Osteocyte (in vitro differentiated cells): ENCODE measurements at regions not wholly inside any gene's neighbourhood (a gene's known extent, or its start where the extent isn't known, plus 50 kb on each side); places are given as distances from the start of the nearest gene placed in this dataset.

Experiments
- DNase-seq: peaks from one replicate; pipeline ENCODE4 v3.0.0; 2021; ENCODE audit warnings: mixed read lengths; ENCODE audit not compliant: unreplicated experiment; ENCODE audit errors: extremely low spot score
- H3K27ac Mint-ChIP-seq: one replicate; pipeline ENCODE4 v1.8.0; 2021; ENCODE audit warnings: mild to moderate bottlenecking, mixed read lengths; ENCODE audit not compliant: unreplicated experiment
- H3K27me3 Mint-ChIP-seq: one replicate; pipeline ENCODE4 v1.8.0; 2021; ENCODE audit warnings: mixed read lengths; ENCODE audit not compliant: unreplicated experiment
- H3K36me3 Mint-ChIP-seq: one replicate; pipeline ENCODE4 v1.8.0; 2021; ENCODE audit warnings: mixed read lengths; ENCODE audit not compliant: unreplicated experiment
- H3K4me1 Mint-ChIP-seq: one replicate; pipeline ENCODE4 v1.8.0; 2021; ENCODE audit warnings: mixed read lengths; ENCODE audit not compliant: unreplicated experiment
- H3K4me3 Mint-ChIP-seq: one replicate; pipeline ENCODE4 v1.8.0; 2021; ENCODE audit warnings: mild to moderate bottlenecking, moderate library complexity, mixed read lengths; ENCODE audit not compliant: unreplicated experiment
- H3K9me3 Mint-ChIP-seq: one replicate; pipeline ENCODE4 v1.8.0; 2021; ENCODE audit warnings: mixed read lengths; ENCODE audit not compliant: unreplicated experiment
- CTCF ChIP-seq: fragments of 200-600 bp; sonication (generic); IDR thresholded peaks from 2 replicates; pipeline ENCODE4 v1.5.0; 2021; ENCODE audit warnings: antibody characterized with exemption, mild to moderate bottlenecking, moderate library complexity

DNA sequence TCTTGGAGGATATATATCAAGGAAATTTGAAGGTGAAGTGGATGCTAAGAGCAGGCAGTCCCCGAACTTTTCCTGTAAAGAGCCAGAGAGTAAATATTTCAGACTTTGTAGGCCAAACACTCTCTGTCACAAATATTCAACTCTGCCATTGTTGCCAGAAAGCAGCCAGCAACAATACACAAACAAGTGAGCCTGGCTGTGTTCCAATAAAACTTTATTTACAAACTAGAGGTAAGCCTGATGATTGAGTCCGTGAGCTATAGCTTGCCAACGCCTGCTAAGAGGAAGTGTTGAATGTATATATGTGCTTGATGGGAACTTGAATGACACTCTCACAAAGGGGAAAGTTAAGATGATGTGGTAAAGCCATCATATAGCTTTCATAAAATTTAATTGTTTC lies 166.0 kb upstream of the PLN start:
- DNase-seq: no peak
- H3K4me3 Mint-ChIP-seq: no peak overlapping the region
- peaks cover 23% of the 10 kb centered on the region for H3K27me3 Mint-ChIP-seq
- no peak for TF ChIP-seq CTCF
- peaks cover 6% of the 10 kb centered on the region for H3K36me3 Mint-ChIP-seq
- H3K9me3 Mint-ChIP-seq: peaks cover 7% of the 10 kb centered on the region
- no peak overlapping the region for H3K27ac Mint-ChIP-seq
- H3K4me1 Mint-ChIP-seq: peaks cover 19% of the 10 kb centered on the region

DNA sequence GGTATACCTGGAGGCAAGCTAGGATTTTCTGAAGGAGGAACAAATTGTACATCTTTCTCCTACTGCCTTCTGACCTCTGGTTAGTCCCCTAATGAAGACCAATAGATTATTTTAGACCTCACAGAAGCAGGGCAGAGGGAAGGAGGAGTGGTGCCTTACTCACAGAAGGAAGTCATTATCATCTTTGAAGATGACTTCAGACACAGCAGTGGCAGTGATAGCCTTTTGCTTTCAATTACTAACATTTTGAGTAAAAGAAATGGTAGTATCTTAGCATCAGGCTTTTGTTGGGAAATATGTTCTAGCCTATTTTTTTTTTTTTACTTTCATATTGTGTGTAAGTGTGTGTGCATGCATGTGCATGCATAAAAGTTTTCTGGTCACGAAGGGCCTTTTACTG lies 164.2 kb upstream of the PLN start:
- Mint-ChIP-seq H3K27ac (no peak overlapping the region), H3K4me3 (no peak overlapping the region), H3K36me3 (peaks cover 6% of the 10 kb centered on the region), H3K27me3 (peaks cover 12% of the 10 kb centered on the region), H3K9me3 (peaks cover 6% of the 10 kb centered on the region), H3K4me1 (peaks cover 36% of the 10 kb centered on the region)
- no peak for DNase-seq
- no peak for TF ChIP-seq CTCF

GRCh38 chr6:118386975-118387374 lies 161.1 kb upstream of the PLN start:
- Mint-ChIP-seq H3K27ac (peak overlapping the region; percentile 36), H3K4me3 (no peak overlapping the region), H3K4me1 (peaks cover 56% of the 10 kb centered on the region), H3K27me3 (peaks cover 5% of the 10 kb centered on the region), H3K9me3 (no peaks in the 10 kb centered on the region), H3K36me3 (no peaks in the 10 kb centered on the region)
- DNase-seq: no peak
- no peak for TF ChIP-seq CTCF

DNA sequence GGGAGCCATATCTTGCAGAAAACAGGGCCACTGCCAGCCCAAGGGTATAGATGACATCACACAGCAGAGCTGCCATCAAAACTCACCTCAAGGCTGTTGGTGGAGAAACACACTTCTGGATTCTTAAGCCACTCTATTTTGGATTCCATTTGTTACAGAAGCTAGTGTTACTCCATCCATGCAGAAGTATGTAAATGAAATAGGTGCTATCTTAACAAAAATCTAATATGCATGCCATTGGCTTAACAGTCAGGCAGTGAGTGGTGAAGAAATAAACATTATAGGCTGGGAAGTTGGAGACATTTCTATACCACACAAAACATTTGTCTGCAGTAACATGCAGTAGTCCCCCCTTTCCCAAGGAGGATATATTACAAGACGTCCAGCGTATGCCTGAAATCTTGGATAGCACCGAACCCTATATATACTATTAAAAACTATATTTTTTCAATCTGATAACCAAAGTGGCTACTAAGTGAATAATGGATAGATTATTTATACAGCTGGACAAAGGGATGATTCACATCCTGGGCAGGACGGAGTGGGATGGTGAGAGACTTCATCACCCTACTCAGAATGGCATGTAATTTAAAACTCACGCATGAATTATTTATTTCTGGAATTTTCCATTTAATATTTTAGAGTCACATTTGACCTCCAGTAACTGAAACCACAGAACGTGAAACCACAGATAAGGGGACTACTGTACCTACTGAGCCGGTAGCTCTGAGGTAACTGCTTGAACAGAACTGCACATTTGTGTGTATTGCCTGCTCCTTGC lies 160.0 kb upstream of the PLN start:
- Mint-ChIP-seq H3K27me3 (peaks cover 5% of the 10 kb centered on the region), H3K36me3 (no peaks in the 10 kb centered on the region)

More for the DNA sequence above, 160.0 kb upstream of the PLN start:
- no peak for TF ChIP-seq CTCF
- peak overlapping the region; percentile 84 for H3K27ac Mint-ChIP-seq
- no peak for DNase-seq
- no peaks in the 10 kb centered on the region for H3K9me3 Mint-ChIP-seq
- no peak overlapping the region for H3K4me3 Mint-ChIP-seq
- H3K4me1 Mint-ChIP-seq: peaks cover 56% of the 10 kb centered on the region
